ENCODE measurements at regions not wholly inside any gene's neighbourhood (a gene's known extent, or its start where the extent isn't known, plus 50 kb on each side); places are given as distances from the start of the nearest gene placed in this dataset.

DNA sequence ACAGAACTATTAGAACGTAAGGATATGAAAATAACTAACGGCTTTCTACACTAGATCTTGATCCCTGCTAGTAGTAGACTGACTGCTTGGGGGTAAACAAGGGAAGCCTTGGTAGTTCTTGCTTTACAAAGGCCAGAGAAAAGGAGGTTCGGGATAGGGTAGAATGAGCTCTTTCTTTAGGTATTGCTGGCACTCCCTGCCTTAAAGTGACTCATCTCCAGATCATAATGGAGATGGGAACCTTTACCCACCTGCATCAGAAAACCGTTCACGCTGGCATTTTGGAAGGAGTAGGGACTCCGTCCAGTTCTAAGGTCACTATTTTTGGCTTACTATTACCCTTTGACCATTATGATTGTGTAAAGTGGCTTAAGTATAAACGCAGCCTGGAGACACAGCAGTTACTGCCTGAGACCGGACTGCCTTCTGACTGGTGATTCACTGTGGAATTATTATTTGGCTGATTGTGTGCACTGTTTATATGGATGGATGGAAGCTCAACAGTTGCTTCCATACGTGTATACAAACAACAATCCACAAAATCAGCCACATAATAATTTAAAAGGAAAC, 482.5 kb downstream of the STK39 start:
- Mint-ChIP-seq H3K4me3 (no peak overlapping the region), H3K27me3 (ENCODE audit: low read depth) (no peaks in the 10 kb centered on the region), H3K9me3 (peaks cover 6% of the 10 kb centered on the region), H3K4me1 (no peaks in the 10 kb centered on the region), H3K27ac (no peak overlapping the region), H3K36me3 (ENCODE audit: low read depth) (no peaks in the 10 kb centered on the region)
- TF ChIP-seq, protein P1, sequence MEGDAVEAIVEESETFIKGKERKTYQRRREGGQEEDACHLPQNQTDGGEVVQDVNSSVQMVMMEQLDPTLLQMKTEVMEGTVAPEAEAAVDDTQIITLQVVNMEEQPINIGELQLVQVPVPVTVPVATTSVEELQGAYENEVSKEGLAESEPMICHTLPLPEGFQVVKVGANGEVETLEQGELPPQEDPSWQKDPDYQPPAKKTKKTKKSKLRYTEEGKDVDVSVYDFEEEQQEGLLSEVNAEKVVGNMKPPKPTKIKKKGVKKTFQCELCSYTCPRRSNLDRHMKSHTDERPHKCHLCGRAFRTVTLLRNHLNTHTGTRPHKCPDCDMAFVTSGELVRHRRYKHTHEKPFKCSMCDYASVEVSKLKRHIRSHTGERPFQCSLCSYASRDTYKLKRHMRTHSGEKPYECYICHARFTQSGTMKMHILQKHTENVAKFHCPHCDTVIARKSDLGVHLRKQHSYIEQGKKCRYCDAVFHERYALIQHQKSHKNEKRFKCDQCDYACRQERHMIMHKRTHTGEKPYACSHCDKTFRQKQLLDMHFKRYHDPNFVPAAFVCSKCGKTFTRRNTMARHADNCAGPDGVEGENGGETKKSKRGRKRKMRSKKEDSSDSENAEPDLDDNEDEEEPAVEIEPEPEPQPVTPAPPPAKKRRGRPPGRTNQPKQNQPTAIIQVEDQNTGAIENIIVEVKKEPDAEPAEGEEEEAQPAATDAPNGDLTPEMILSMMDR (IDR thresholded peaks at IDR 0.05; ENCODE audit: unreplicated experiment in 3 of 3), result no peak

DNA sequence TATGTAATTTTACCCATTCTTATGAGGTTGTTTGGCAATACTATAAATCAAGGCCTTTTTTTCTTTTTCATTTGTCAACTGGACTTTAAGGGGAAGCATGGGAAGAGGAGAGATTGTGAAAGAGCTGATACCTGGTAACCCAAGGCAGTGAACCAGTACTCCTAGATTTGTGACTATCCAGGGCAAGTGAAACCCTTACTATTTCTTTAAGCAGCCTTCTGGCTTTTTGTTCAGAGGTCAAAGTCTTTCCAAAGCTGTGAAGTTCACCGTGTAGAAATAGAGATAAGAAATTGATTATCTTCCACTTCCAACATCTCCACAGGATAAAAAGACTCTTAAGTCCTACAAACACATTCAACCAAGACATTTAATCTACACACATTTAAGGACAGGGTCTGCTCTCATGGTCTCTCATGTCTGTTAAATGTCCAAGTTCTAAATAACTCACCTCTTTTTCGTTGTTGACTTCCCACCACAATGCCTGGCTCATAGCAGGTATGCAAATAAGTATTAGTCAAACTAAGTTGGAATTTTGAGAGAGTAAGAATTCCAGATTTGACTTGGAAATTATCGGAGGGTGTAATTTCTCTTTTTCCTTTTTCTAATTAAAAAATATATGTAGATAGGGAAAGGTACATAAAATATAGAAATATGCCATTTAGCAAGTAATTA, 485.8 kb downstream of the STK39 start:
- TF ChIP-seq, protein P1 (IDR thresholded peaks at IDR 0.05; ENCODE audit: unreplicated experiment in 3 of 3), result no peak
- no peaks in the 10 kb centered on the region for H3K9me3 Mint-ChIP-seq
- H3K4me1 Mint-ChIP-seq, result peaks cover under 1% of the 10 kb centered on the region
- H3K27ac Mint-ChIP-seq, result no peak overlapping the region
- no peaks in the 10 kb centered on the region for H3K36me3 Mint-ChIP-seq (ENCODE audit: low read depth)
- no peak overlapping the region for H3K4me3 Mint-ChIP-seq
- H3K27me3 Mint-ChIP-seq (ENCODE audit: low read depth), result no peaks in the 10 kb centered on the region

DNA sequence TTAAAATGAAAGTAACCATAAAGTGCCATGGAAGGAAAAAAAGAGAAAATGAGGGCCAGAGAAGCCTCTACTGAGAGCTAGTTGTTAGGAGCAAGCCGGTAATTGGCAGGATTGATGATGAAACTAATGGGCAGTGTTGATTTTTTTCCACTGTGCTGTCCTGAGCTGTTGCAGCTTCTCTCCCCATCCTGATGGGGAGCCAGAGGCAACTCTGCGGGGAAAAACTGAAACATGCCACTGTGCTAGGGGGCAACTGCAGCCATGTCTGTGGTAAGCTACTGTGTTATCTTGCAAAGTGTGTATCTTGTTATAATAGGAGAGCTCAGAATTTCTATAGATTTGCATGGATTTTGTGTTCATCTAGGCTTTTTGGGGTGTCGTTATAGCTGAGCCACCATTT, 487.9 kb downstream of the STK39 start:
- no peaks in the 10 kb centered on the region for H3K27me3 Mint-ChIP-seq (ENCODE audit: low read depth)
- TF ChIP-seq, protein P1 (IDR thresholded peaks at IDR 0.05; ENCODE audit: unreplicated experiment in 3 of 3), result no peak
- no peak overlapping the region for H3K4me3 Mint-ChIP-seq
- no peaks in the 10 kb centered on the region for H3K9me3 Mint-ChIP-seq
- H3K36me3 Mint-ChIP-seq (ENCODE audit: low read depth), result no peaks in the 10 kb centered on the region
- peaks cover 6% of the 10 kb centered on the region for H3K4me1 Mint-ChIP-seq
- no peak overlapping the region for H3K27ac Mint-ChIP-seq

DNA sequence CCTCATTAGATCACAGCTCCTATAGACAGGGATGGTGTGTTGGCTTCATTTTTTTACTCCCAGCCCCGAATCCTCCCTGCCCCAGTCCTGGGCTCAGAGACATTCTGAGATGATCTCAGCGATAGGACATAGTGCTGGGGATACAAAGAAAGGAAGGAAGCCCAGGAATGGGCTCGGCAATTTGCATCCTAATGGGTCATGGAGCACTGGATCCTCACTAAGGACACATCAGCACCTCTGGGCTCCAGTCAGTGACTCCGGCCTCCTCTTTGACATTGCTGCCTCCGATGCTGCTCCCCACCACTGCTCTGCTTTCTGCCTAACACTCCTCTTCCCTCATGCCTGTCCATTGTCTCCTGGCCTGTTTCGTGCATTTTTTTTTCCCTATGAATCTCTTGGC, 489.1 kb downstream of the STK39 start:
- H3K27me3 Mint-ChIP-seq (ENCODE audit: low read depth), result no peaks in the 10 kb centered on the region
- no peak overlapping the region for H3K4me3 Mint-ChIP-seq
- peaks cover 6% of the 10 kb centered on the region for H3K4me1 Mint-ChIP-seq
- H3K36me3 Mint-ChIP-seq (ENCODE audit: low read depth), result no peaks in the 10 kb centered on the region
- no peaks in the 10 kb centered on the region for H3K9me3 Mint-ChIP-seq
- TF ChIP-seq, protein P1 (IDR thresholded peaks at IDR 0.05; ENCODE audit: unreplicated experiment in 3 of 3), result no peak
- H3K27ac Mint-ChIP-seq, result no peak overlapping the region

DNA sequence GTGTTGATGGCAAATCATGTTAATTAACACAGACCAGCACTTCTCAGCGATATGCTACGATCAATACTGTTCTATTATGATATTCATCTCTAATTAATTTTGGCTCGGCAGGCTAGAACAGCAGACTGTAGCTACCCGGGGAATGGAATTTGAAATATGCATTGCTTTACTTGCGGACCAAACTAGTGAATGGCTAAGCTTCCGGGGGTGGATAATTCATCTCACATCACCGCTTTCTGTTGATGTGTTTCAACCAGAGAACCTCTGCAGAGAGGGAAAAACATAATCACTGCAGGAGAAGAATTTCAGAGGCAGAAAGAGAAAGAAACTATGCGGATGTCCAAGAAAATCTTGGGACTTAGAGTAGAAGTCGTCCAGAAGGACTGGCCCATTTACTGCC, 490.9 kb downstream of the STK39 start:
- Mint-ChIP-seq H3K27me3 (ENCODE audit: low read depth) (no peaks in the 10 kb centered on the region), H3K9me3 (no peaks in the 10 kb centered on the region), H3K27ac (no peak overlapping the region), H3K4me1 (peaks cover 6% of the 10 kb centered on the region), H3K36me3 (ENCODE audit: low read depth) (no peaks in the 10 kb centered on the region), H3K4me3 (no peak overlapping the region)
- TF ChIP-seq, protein P1 (IDR thresholded peaks at IDR 0.05; ENCODE audit: unreplicated experiment in 3 of 3), result no peak

DNA sequence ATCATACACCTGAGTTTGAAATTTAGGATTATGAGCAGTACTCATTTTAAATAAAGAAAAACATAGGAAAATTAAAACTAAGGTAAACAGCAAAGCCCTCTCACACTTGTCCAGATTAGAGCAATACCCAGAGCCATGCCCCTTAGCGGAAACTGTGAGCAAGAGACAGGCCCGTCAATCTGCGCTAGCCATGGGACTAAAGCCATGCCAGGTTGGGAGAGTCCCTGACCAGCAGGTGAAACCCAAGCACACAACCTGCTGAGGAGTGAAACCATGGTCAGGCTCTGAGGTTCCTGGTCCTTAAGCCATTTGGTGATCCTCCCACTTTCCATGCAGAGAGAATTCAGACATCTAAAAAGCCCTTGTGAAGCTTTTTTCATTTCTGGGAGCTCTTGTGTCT, 494.3 kb downstream of the STK39 start:
- Mint-ChIP-seq H3K27me3 (ENCODE audit: low read depth) (no peaks in the 10 kb centered on the region), H3K27ac (no peak overlapping the region), H3K4me1 (peaks cover 11% of the 10 kb centered on the region), H3K4me3 (no peak overlapping the region), H3K9me3 (no peaks in the 10 kb centered on the region), H3K36me3 (ENCODE audit: low read depth) (no peaks in the 10 kb centered on the region)
- TF ChIP-seq, protein P1 (IDR thresholded peaks at IDR 0.05; ENCODE audit: unreplicated experiment in 3 of 3), result no peak
